ENCODE measurements at regions not wholly inside any gene's neighbourhood (a gene's known extent, or its start where the extent isn't known, plus 50 kb on each side); places are given as distances from the start of the nearest gene placed in this dataset.
A peak's percentile ranks its signal among the peaks of the same experiment; 100 is the strongest.

DNA sequence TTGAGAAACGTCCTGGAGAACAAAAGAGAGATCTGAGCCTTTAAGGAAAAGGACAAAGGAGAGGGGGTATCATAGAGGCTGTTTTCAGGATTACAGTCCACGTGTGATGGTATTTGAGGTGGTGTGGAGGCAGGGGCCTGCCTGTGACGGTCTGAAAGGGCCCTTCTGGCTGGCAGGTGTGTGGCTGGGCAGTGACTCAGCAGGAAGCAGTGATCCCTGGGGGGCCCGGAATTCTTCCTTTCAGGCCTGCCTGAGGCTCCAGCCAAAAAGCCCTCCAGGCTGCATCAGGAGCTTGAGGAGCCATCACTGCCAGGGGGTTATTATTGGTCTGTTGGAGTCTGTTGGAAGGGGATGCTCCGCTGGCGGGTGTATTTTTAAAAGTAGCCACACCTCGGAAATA lies 97.2 kb upstream of the TMEM18 start:
- Histone ChIP-seq H2AFZ (ENCODE audit: low read depth, low read length) (no peak overlapping the region), H2BK5ac (ENCODE audit: low read depth, low read length, poor library complexity, severe bottlenecking) (no peak overlapping the region), H3K27me3 (ENCODE audit: control insufficient read depth in 1 of 2, insufficient read depth in 1 of 2, low read length in 2 of 2) (peaks cover 0 to 5% of the 10 kb centered on the region in 2 experiments), H3K9ac (ENCODE audit: low read length) (no peak overlapping the region), H3K23ac (ENCODE audit: low read length in 2 of 2) (no peak overlapping the region), H2AK5ac (ENCODE audit: low read length, severe bottlenecking) (no peak overlapping the region), H3K4ac (ENCODE audit: low read depth in 1 of 2, low read length in 2 of 2) (no peak overlapping the region), H2BK120ac (ENCODE audit: low read depth, low read length) (no peak overlapping the region), H3K14ac (ENCODE audit: low read length in 2 of 2) (no peak overlapping the region), H3K4me1 (ENCODE audit: control insufficient read depth, insufficient read depth, low read depth, low read length) (peaks cover 17% of the 10 kb centered on the region), H3K9me3 (ENCODE audit: control insufficient read depth, low read length) (no peaks in the 10 kb centered on the region), H2BK15ac (ENCODE audit: low read depth, poor library complexity, severe bottlenecking) (no peak overlapping the region), H4K8ac (ENCODE audit: low read length) (no peak overlapping the region), H3K4me2 (ENCODE audit: low read length, poor library complexity, severe bottlenecking) (no peak overlapping the region), H3K18ac (ENCODE audit: low read depth in 1 of 2, low read length in 2 of 2) (no peak overlapping the region), H2BK12ac (ENCODE audit: low read length in 2 of 2) (no peak overlapping the region), H3K27ac (ENCODE audit: low read length, poor library complexity, severe bottlenecking) (no peak overlapping the region), H3K36me3 (ENCODE audit: control insufficient read depth in 1 of 2, insufficient read depth in 2 of 2, low read depth in 1 of 2, low read length in 2 of 2) (no peaks in the 10 kb centered on the region), H3K79me1 (replicated peaks; ENCODE audit: low read length, poor library complexity, severe bottlenecking) (no peaks in the 10 kb centered on the region), H3K4me3 (ENCODE audit: insufficient read depth in 1 of 2, low read depth in 1 of 2, low read length in 2 of 2) (no peak overlapping the region), H4K91ac (ENCODE audit: low read length) (no peak overlapping the region)
- WGBS = 38% methylated on average over 7 of the region's 7 CpGs
- no peak for DNase-seq

DNA sequence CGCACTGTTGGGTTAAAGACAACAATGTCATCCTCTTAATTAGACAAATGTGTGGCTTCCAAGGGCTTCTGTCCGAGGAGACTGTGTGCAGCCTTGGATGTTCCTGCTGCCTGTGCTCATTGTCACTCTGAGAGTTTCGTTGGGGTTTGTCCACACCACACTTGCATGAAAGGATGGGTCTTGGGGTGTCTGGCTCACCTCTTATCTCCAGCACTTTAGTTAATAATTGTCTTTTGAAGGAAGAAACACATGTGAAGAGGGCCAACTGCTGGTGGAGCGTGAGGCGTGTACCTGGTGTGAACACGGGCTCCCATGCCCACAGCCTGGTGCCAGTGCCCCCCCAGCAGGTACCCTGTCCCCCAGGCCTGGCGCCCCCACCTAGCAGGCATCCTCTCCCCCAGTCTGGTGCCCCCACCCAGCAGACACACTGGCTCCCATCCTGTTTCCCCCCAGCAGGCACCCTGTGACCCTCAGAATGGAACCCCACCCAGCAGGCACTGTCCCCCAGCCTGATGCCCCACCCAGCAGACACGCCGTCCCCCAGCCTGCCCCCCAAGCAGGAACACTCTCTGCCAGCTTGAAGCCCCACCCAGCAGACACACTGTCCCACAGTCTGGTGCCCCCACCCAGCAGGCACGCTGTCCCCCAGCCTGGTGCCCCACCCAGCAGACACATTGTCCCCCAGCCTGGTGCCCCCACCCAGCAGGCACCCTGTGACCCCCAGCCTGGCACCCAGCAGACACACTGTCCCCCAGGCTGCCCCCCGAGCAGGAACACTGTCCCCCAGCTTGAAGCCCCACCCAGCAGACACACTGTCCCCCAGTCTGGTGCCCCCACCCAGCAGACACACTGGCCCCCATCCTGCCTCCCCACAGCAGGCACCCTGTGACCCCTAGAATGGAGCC lies 96.3 kb upstream of the TMEM18 start:
- H2BK15ac ChIP-seq (ENCODE audit: low read depth, poor library complexity, severe bottlenecking) = no peak overlapping the region
- no peaks in the 10 kb centered on the region for H3K9me3 ChIP-seq (ENCODE audit: control insufficient read depth, low read length)
- H3K4me3 ChIP-seq (ENCODE audit: insufficient read depth in 1 of 2, low read depth in 1 of 2, low read length in 2 of 2) = no peak overlapping the region
- no peak overlapping the region for H2AFZ ChIP-seq (ENCODE audit: low read depth, low read length)
- no peak overlapping the region for H3K4me2 ChIP-seq (ENCODE audit: low read length, poor library complexity, severe bottlenecking)
- no peaks in the 10 kb centered on the region for H3K36me3 ChIP-seq (ENCODE audit: control insufficient read depth in 1 of 2, insufficient read depth in 2 of 2, low read depth in 1 of 2, low read length in 2 of 2)
- no peak overlapping the region for H3K9ac ChIP-seq (ENCODE audit: low read length)
- H3K4ac ChIP-seq (ENCODE audit: low read depth in 1 of 2, low read length in 2 of 2) = no peak overlapping the region
- no peak overlapping the region for H2BK120ac ChIP-seq (ENCODE audit: low read depth, low read length)
- peaks cover 17% of the 10 kb centered on the region for H3K4me1 ChIP-seq (ENCODE audit: control insufficient read depth, insufficient read depth, low read depth, low read length)
- no peak overlapping the region for H4K8ac ChIP-seq (ENCODE audit: low read length)
- H2BK12ac ChIP-seq (ENCODE audit: low read length in 2 of 2) = no peak overlapping the region
- 65% methylated on average over 9 of the region's 11 CpGs for WGBS
- no peak overlapping the region for H3K14ac ChIP-seq (ENCODE audit: low read length in 2 of 2)
- H2AK5ac ChIP-seq (ENCODE audit: low read length, severe bottlenecking) = no peak overlapping the region
- H3K18ac ChIP-seq (ENCODE audit: low read depth in 1 of 2, low read length in 2 of 2) = no peak overlapping the region
- H3K27me3 ChIP-seq (ENCODE audit: control insufficient read depth in 1 of 2, insufficient read depth in 1 of 2, low read length in 2 of 2) = peaks cover 0 to 1% of the 10 kb centered on the region in 2 experiments
- no peak overlapping the region for H3K27ac ChIP-seq (ENCODE audit: low read length, poor library complexity, severe bottlenecking)
- DNase-seq = no peak
- no peaks in the 10 kb centered on the region for H3K79me1 ChIP-seq (replicated peaks; ENCODE audit: low read length, poor library complexity, severe bottlenecking)
- no peak overlapping the region for H4K91ac ChIP-seq (ENCODE audit: low read length)
- no peak overlapping the region for H2BK5ac ChIP-seq (ENCODE audit: low read depth, low read length, poor library complexity, severe bottlenecking)
- no peak overlapping the region for H3K23ac ChIP-seq (ENCODE audit: low read length in 2 of 2)

DNA sequence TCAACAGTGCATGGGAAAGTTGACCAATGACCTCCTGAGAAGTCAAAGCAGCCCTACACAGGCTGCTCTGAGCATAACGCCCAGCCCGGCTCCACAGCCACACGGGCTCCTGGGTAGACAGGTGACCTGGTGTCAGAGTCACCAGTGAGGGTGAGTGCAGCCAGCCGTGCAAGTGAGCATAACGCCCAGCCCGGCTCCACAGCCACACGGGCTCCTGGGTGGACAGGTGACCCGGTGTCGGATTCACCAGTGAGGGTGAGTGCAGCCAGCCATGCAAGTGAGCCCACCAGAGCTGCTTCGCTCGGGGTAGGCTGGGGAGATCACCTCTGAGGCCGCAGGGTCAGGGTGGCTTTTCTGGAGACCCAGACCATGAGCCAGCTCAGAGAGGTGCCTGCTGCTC lies 94.3 kb upstream of the TMEM18 start:
- Histone ChIP-seq H3K79me1 (replicated peaks; ENCODE audit: low read length, poor library complexity, severe bottlenecking) (no peaks in the 10 kb centered on the region), H3K4me2 (ENCODE audit: low read length, poor library complexity, severe bottlenecking) (no peak overlapping the region), H2BK12ac (ENCODE audit: low read length in 2 of 2) (no peak overlapping the region), H2BK120ac (ENCODE audit: low read depth, low read length) (no peak overlapping the region), H3K14ac (ENCODE audit: low read length in 2 of 2) (no peak overlapping the region), H3K9me3 (ENCODE audit: control insufficient read depth, low read length) (no peaks in the 10 kb centered on the region), H3K4ac (ENCODE audit: low read depth in 1 of 2, low read length in 2 of 2) (no peak overlapping the region), H3K27me3 (ENCODE audit: control insufficient read depth in 1 of 2, insufficient read depth in 1 of 2, low read length in 2 of 2) (no peaks in the 10 kb centered on the region), H2AFZ (ENCODE audit: low read depth, low read length) (no peak overlapping the region), H3K4me1 (ENCODE audit: control insufficient read depth, insufficient read depth, low read depth, low read length) (peaks cover 19% of the 10 kb centered on the region), H3K36me3 (ENCODE audit: control insufficient read depth in 1 of 2, insufficient read depth in 2 of 2, low read depth in 1 of 2, low read length in 2 of 2) (no peaks in the 10 kb centered on the region), H3K27ac (ENCODE audit: low read length, poor library complexity, severe bottlenecking) (no peak overlapping the region), H2AK5ac (ENCODE audit: low read length, severe bottlenecking) (no peak overlapping the region), H3K18ac (ENCODE audit: low read depth in 1 of 2, low read length in 2 of 2) (no peak overlapping the region), H4K91ac (ENCODE audit: low read length) (no peak overlapping the region), H2BK5ac (ENCODE audit: low read depth, low read length, poor library complexity, severe bottlenecking) (no peak overlapping the region), H3K23ac (ENCODE audit: low read length in 2 of 2) (no peak overlapping the region), H3K9ac (ENCODE audit: low read length) (no peak overlapping the region), H4K8ac (ENCODE audit: low read length) (no peak overlapping the region), H2BK15ac (ENCODE audit: low read depth, poor library complexity, severe bottlenecking) (no peak overlapping the region), H3K4me3 (ENCODE audit: insufficient read depth in 1 of 2, low read depth in 1 of 2, low read length in 2 of 2) (no peak overlapping the region)
- DNase-seq = no peak
- WGBS = 80% methylated on average over 12 of the region's 12 CpGs

DNA sequence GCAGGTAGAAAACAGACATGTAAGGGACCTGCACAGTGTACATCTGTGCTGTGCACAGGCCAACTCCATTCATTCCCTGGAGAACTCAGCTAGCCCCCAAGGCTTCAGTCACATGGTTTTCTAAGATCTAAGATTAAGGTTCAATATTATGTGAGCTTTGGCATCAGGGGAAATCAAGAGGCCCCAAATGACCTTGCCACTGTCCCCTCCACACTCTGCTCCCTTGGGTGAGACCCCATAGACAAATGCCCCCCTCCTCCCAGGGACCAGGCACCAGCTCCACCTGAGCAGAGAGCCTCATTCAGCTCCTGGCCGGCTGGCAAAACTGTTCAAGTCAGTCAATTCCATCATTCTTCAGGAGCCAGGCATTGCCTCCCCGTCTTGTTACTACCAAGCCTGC lies 93.6 kb upstream of the TMEM18 start:
- Histone ChIP-seq H2BK120ac (ENCODE audit: low read depth, low read length) (no peak overlapping the region), H3K23ac (ENCODE audit: low read length in 2 of 2) (no peak overlapping the region), H4K8ac (ENCODE audit: low read length) (no peak overlapping the region), H3K18ac (ENCODE audit: low read depth in 1 of 2, low read length in 2 of 2) (no peak overlapping the region), H3K4ac (ENCODE audit: low read depth in 1 of 2, low read length in 2 of 2) (no peak overlapping the region), H3K27ac (ENCODE audit: low read length, poor library complexity, severe bottlenecking) (no peak overlapping the region), H3K14ac (ENCODE audit: low read length in 2 of 2) (no peak overlapping the region), H3K9ac (ENCODE audit: low read length) (no peak overlapping the region), H2AK5ac (ENCODE audit: low read length, severe bottlenecking) (no peak overlapping the region), H3K4me3 (ENCODE audit: insufficient read depth in 1 of 2, low read depth in 1 of 2, low read length in 2 of 2) (no peak overlapping the region), H2AFZ (ENCODE audit: low read depth, low read length) (no peak overlapping the region), H3K79me1 (replicated peaks; ENCODE audit: low read length, poor library complexity, severe bottlenecking) (no peaks in the 10 kb centered on the region), H3K4me1 (ENCODE audit: control insufficient read depth, insufficient read depth, low read depth, low read length) (peaks cover 19% of the 10 kb centered on the region), H3K9me3 (ENCODE audit: control insufficient read depth, low read length) (no peaks in the 10 kb centered on the region), H3K4me2 (ENCODE audit: low read length, poor library complexity, severe bottlenecking) (no peak overlapping the region), H2BK15ac (ENCODE audit: low read depth, poor library complexity, severe bottlenecking) (no peak overlapping the region), H2BK5ac (ENCODE audit: low read depth, low read length, poor library complexity, severe bottlenecking) (peak overlapping the region; percentile 3), H3K36me3 (ENCODE audit: control insufficient read depth in 1 of 2, insufficient read depth in 2 of 2, low read depth in 1 of 2, low read length in 2 of 2) (no peaks in the 10 kb centered on the region), H4K91ac (ENCODE audit: low read length) (no peak overlapping the region), H2BK12ac (ENCODE audit: low read length in 2 of 2) (no peak overlapping the region), H3K27me3 (ENCODE audit: control insufficient read depth in 1 of 2, insufficient read depth in 1 of 2, low read length in 2 of 2) (no peaks in the 10 kb centered on the region)
- no peak for DNase-seq
- 90% methylated on average over 2 of the region's 2 CpGs for WGBS

Measured in mesenchymal stem cell (in vitro differentiated cells and primary cell).